Panc1 (cell line): ENCODE measurements at regions not wholly inside any gene's neighbourhood (a gene's known extent, or its start where the extent isn't known, plus 50 kb on each side); places are given as distances from the start of the nearest gene placed in this dataset.

Experiments
- ATAC-seq: fragments of 200-7000 bp; cut with Tn5 transposase; 2 replicates; pipeline ENCODE4 v1.9.1; 2020; ENCODE audit warnings: mild to moderate bottlenecking, moderate library complexity
- BruUV-seq: library from RNA; stranded (reverse); fragments of 400-500 nt; replicated peaks from 2 replicates; lab custom pipeline; 2021; lab: Mats Ljungman, UMichigan
- CTCF ChIA-PET: fragments of 300-600 bp; sonication (Branson Sonifier 250); formaldehyde crosslinking; loops from one replicate; lab custom pipeline; 2022; ENCODE audit warnings: antibody characterized with exemption; lab: Charles Lee
- POLR2A ChIA-PET: fragments of 300-600 bp; sonication (Branson Sonifier 250); formaldehyde crosslinking; loops from one replicate; lab custom pipeline; 2022; ENCODE audit warnings: antibody characterized with exemption; lab: Charles Lee
- DNase-seq: peaks from one replicate; pipeline ENCODE4 v3.0.0-alpha.2; 2010; ENCODE audit warnings: low read depth, low spot score
- H3K27ac ChIP-seq: 2 replicates; pipeline ENCODE4 v1.5.1; 2011; ENCODE audit warnings: mild to moderate bottlenecking, low read length, inconsistent platforms
- H3K27me3 ChIP-seq: fragments of 200-500 bp; sonication (Bioruptor generic); 2 replicates; pipeline ENCODE4 v1.6.0; 2014; ENCODE audit warnings: low read length, inconsistent platforms; ENCODE audit not compliant: control insufficient read depth, insufficient read depth
- H3K36me3 ChIP-seq: fragments of 200-500 bp; sonication (Bioruptor generic); 2 replicates; pipeline ENCODE4 v1.5.1; 2014; ENCODE audit warnings: inconsistent platforms, mild to moderate bottlenecking, low read length, moderate library complexity; ENCODE audit not compliant: control insufficient read depth, insufficient read depth
- H3K4me1 ChIP-seq: 2 replicates; pipeline ENCODE4 v1.5.1; 2011; ENCODE audit warnings: inconsistent platforms, mild to moderate bottlenecking, low read length, moderate library complexity; ENCODE audit not compliant: control insufficient read depth, insufficient read depth
- H3K4me3 ChIP-seq, 2 experiments: 2 replicates each; pipeline ENCODE4 v1.5.1; 2011 to 2012; ENCODE audit warnings: low read depth in 2 of 2, low read length in 2 of 2, mild to moderate bottlenecking in 2 of 2, inconsistent platforms in 1 of 2, moderate library complexity in 1 of 2
- H3K9me3 ChIP-seq: fragments of 200-500 bp; sonication (Bioruptor generic); 2 replicates; pipeline ENCODE4 v1.5.1; 2014; ENCODE audit warnings: low read depth, mild to moderate bottlenecking, inconsistent platforms, low read length, moderate library complexity; ENCODE audit not compliant: control insufficient read depth, insufficient read depth
- POLR2AphosphoS5 ChIP-seq: IDR thresholded peaks from 2 replicates; pipeline ENCODE4 v1.6.1; 2012; ENCODE audit warnings: mild to moderate bottlenecking, low read depth, low read length, moderate library complexity
- REST ChIP-seq, 2 experiments: IDR thresholded peaks; 2 replicates each; pipeline ENCODE4 v1.6.1; 2011 to 2012; ENCODE audit warnings: low read depth in 2 of 2, control low read depth in 1 of 2, low read length in 1 of 2, mild to moderate bottlenecking in 1 of 2, moderate library complexity in 1 of 2; ENCODE audit not compliant: insufficient read depth in 1 of 2
- SIN3A ChIP-seq: IDR thresholded peaks from 2 replicates; pipeline ENCODE4 v1.6.1; 2012; ENCODE audit warnings: low read depth, mild to moderate bottlenecking, low read length, moderate library complexity, borderline replicate concordance; ENCODE audit not compliant: insufficient read depth
- TCF7L2 ChIP-seq: IDR thresholded peaks from 2 replicates; pipeline ENCODE4 v1.6.1; 2011; ENCODE audit warnings: mild to moderate bottlenecking, low read depth, low read length, inconsistent platforms
- in situ Hi-C: cut with HindIII; loops from 2 replicates; pipeline ENCODE4 v1.10.0; 2016; ENCODE audit warnings: low sequenced_read_pairs, low pct_unique_long_range_greater_than_20kb
- intact Hi-C: fragments of 100-400 bp; cut with micrococcal nuclease; formaldehyde crosslinking; loops from one replicate; pipeline ENCODE4 v1.10.0; 2022; ENCODE audit not compliant: unreplicated experiment
- TF ChIP-seq, protein P1 (sequence below): fragments of 450-650 bp; IDR thresholded peaks from 2 replicates; pipeline ENCODE4 v1.5.1; 2017; ENCODE audit warnings: mild to moderate bottlenecking

DNA sequence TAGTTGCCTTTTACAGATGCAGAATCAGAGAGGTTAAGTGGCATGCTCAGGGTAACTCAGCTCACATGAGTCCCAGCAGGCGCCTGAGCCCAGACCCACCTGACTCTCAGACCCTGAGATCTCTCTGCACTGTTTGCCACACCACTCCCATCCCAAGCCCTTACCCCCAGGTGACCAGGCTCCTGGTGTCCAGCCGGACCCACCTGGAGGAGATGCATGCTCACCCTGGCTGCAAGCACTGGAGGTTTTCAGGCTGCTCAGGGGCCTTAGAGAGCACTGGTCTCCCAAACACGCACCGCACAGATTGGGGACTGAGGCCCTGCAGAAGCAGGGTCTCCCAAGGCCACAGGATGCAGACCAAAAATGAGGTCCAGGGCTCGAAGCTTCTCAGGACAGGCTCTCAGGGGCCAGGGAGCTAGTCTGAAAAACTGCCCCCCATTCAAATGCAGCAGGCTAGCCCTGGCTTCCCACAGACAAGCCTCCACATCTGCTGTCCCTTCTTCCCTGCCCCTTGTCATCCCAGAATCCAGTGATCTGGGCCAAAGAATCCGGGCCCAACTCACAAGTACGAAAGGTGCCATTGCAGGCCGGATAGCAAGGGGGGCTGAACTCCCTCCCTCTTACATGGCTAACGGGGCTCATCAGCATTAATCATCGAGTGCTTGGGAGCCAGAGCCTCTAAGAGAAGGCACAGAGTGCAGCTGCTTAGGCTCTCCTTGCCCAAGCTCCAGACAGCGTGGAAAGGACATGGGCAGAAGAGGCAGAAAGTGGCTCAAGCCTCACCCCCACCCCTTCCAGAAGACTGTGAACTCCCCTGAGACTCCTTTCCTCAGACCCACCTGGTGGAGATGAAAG, 90.2 kb upstream of the PRR20G start:
- no peak overlapping the region for H3K4me3 ChIP-seq
- in situ Hi-C loops (no loop called here), intact Hi-C loops (no loop called here)
- H3K4me1 ChIP-seq = no peaks in the 10 kb centered on the region
- peaks cover 14% of the 10 kb centered on the region for H3K27me3 ChIP-seq
- TF ChIP-seq REST (IDR thresholded peaks at IDR 0.05; ENCODE audit: insufficient read depth in 1 of 2, low read depth in 2 of 2, low read length in 1 of 2) = no peak
- TF ChIP-seq SIN3A = no peak
- no peak for TF ChIP-seq POLR2AphosphoS5
- TF ChIP-seq, protein P1, sequence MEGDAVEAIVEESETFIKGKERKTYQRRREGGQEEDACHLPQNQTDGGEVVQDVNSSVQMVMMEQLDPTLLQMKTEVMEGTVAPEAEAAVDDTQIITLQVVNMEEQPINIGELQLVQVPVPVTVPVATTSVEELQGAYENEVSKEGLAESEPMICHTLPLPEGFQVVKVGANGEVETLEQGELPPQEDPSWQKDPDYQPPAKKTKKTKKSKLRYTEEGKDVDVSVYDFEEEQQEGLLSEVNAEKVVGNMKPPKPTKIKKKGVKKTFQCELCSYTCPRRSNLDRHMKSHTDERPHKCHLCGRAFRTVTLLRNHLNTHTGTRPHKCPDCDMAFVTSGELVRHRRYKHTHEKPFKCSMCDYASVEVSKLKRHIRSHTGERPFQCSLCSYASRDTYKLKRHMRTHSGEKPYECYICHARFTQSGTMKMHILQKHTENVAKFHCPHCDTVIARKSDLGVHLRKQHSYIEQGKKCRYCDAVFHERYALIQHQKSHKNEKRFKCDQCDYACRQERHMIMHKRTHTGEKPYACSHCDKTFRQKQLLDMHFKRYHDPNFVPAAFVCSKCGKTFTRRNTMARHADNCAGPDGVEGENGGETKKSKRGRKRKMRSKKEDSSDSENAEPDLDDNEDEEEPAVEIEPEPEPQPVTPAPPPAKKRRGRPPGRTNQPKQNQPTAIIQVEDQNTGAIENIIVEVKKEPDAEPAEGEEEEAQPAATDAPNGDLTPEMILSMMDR = no peak
- TF ChIP-seq TCF7L2 = no peak
- H3K36me3 ChIP-seq = no peaks in the 10 kb centered on the region
- BruUV-seq = no TSS peak
- no peak for DNase-seq
- CTCF ChIA-PET = no interaction called here
- H3K27ac ChIP-seq = no peak overlapping the region
- H3K9me3 ChIP-seq = 0 out of 2 replicates have a peak, but pooled peaks cover 4% of the 10 kb centered on the region
- POLR2A ChIA-PET = no interaction called here
- no peak for ATAC-seq

DNA sequence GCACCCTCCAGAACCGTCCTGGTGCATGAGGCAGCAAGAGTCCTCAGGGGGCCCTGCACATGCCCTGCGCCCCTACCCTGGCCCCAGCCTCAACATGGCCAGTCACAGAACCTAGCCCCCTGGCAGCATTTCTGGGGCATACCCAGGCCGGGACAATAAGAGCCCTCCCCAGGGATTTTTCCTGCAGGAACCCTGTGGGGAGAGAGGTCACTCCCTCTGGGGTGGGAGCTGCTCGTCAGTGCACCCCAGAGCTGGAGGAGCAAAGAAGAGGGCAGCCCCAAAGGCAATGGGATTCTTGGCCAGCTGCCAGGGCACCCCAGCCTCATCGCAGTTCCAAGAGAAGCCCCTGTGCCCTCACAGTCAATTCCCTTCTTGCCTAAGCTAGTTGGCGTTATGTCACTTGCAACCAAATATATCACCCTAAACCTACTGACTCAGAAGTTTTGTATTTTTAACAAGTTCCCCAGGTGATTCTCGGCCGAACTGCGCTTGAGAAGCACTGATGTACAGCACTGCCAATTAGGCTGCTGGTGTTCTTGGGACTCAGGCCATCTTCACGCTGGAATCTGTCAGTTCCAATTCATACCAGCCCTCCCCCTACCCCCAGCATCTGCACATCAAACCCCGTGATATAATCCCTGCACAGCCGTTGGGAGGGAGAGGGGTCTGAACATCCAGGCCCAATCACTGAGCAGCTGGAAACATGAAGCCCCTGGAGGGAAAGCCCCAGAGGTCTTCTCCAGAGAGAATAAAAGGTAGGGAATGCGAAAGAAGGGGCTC, 87.5 kb upstream of the PRR20G start:
- Histone ChIP-seq H3K27ac (no peak overlapping the region), H3K9me3 (no peaks in the 10 kb centered on the region), H3K4me1 (no peaks in the 10 kb centered on the region), H3K27me3 (peaks cover 9% of the 10 kb centered on the region; the same call in 1 of the 2 replicates), H3K4me3 (no peak overlapping the region), H3K36me3 (no peaks in the 10 kb centered on the region)
- ChIA-PET CTCF (no interaction called here), POLR2A (no interaction called here)
- ATAC-seq (no peak), DNase-seq (no peak)
- no TSS peak for BruUV-seq
- in situ Hi-C loops = no loop called here
- TF ChIP-seq TCF7L2 (no peak), SIN3A (no peak), REST (IDR thresholded peaks at IDR 0.05; ENCODE audit: insufficient read depth in 1 of 2, low read depth in 2 of 2, low read length in 1 of 2) (no peak), POLR2AphosphoS5 (no peak)
- TF ChIP-seq, protein P1 = no peak
- intact Hi-C loops = no loop called here
